ENCODE measurements at regions not wholly inside any gene's neighbourhood (a gene's known extent, or its start where the extent isn't known, plus 50 kb on each side); places are given as distances from the start of the nearest gene placed in this dataset.

GRCh38 chr1:58082596-58082995 lies 463.9 kb downstream of the OMA1 start:
- Histone ChIP-seq H4K20me1 (ENCODE audit: low read length) (no peaks in the 10 kb centered on the region), H3K27me3 (ENCODE audit: low read length) (no peaks in the 10 kb centered on the region), H3F3A (ENCODE audit: low read length, unreplicated experiment) (no peaks in the 10 kb centered on the region), H3K9ac (ENCODE audit: low read length) (no peak overlapping the region), H3K9me3 (ENCODE audit: low read length) (no peaks in the 10 kb centered on the region), H3K9me2 (replicated peaks; ENCODE audit: low read length) (no peaks in the 10 kb centered on the region), H3K4me1 (ENCODE audit: insufficient read depth, low read length) (no peaks in the 10 kb centered on the region), H2AFZ (ENCODE audit: low read length) (no peak overlapping the region), H3K4me3 (ENCODE audit: low read length) (no peak overlapping the region), H3K27ac (ENCODE audit: low read length) (no peak overlapping the region), H3K36me3 (ENCODE audit: low read depth, low read length) (no peaks in the 10 kb centered on the region), H3K4me2 (ENCODE audit: low read length) (no peak overlapping the region), H3K79me2 (ENCODE audit: low read length) (no peaks in the 10 kb centered on the region)
- ATAC-seq, result no peak
- intact Hi-C loops (cut with micrococcal nuclease), result no loop called here
- BruUV-seq (replicated peaks), result no TSS peak
- DNase-seq, result no peak
- no peak for TF ChIP-seq EZH2phosphoT487 (IDR thresholded peaks at IDR 0.05; ENCODE audit: borderline replicate concordance, low read length)
- TF ChIP-seq CTCF (conservative IDR thresholded peaks at IDR 0.05; ENCODE audit: low read depth, low read length), result no peak
- no peak for TF ChIP-seq EZH2 (IDR thresholded peaks at IDR 0.05; ENCODE audit: low read length, unreplicated experiment)
- ChIA-PET CTCF (no interaction called here), POLR2A (ENCODE audit: unreplicated experiment) (no interaction called here)

GRCh38 chr1:58076258-58076657 lies 470.3 kb downstream of the OMA1 start:
- POLR2A ChIA-PET (ENCODE audit: unreplicated experiment), result no interaction called here
- ATAC-seq, result no peak
- intact Hi-C loops (cut with micrococcal nuclease), result no loop called here

GRCh38 chr1:58075188-58075578 lies 471.3 kb downstream of the OMA1 start:
- H3K4me3 ChIP-seq (ENCODE audit: low read length), result no peak overlapping the region
- H3K4me2 ChIP-seq (ENCODE audit: low read length), result no peak overlapping the region
- H3K9me3 ChIP-seq (ENCODE audit: low read length), result no peaks in the 10 kb centered on the region
- no peaks in the 10 kb centered on the region for H4K20me1 ChIP-seq (ENCODE audit: low read length)
- ChIA-PET POLR2A (ENCODE audit: unreplicated experiment) (no interaction called here), CTCF (no interaction called here)
- DNase-seq (no peak), ATAC-seq (no peak)
- H3K79me2 ChIP-seq (ENCODE audit: low read length), result no peaks in the 10 kb centered on the region
- no peak overlapping the region for H2AFZ ChIP-seq (ENCODE audit: low read length)
- H3K4me1 ChIP-seq (ENCODE audit: insufficient read depth, low read length), result no peaks in the 10 kb centered on the region
- intact Hi-C loops (cut with micrococcal nuclease), result no loop called here
- H3K27me3 ChIP-seq (ENCODE audit: low read length), result no peaks in the 10 kb centered on the region
- no peaks in the 10 kb centered on the region for H3K36me3 ChIP-seq (ENCODE audit: low read depth, low read length)
- no TSS peak for BruUV-seq (replicated peaks)
- H3K9me2 ChIP-seq (replicated peaks; ENCODE audit: low read length), result no peaks in the 10 kb centered on the region
- no peak overlapping the region for H3K27ac ChIP-seq (ENCODE audit: low read length)
- H3F3A ChIP-seq (ENCODE audit: low read length, unreplicated experiment), result no peaks in the 10 kb centered on the region
- no peak for TF ChIP-seq EZH2phosphoT487 (IDR thresholded peaks at IDR 0.05; ENCODE audit: borderline replicate concordance, low read length)
- TF ChIP-seq CTCF (conservative IDR thresholded peaks at IDR 0.05; ENCODE audit: low read depth, low read length), result no peak
- TF ChIP-seq EZH2 (IDR thresholded peaks at IDR 0.05; ENCODE audit: low read length, unreplicated experiment), result no peak
- no peak overlapping the region for H3K9ac ChIP-seq (ENCODE audit: low read length)

More at GRCh38 chr1:58076258-58076657, 470.3 kb downstream of the OMA1 start:
- no peaks in the 10 kb centered on the region for H3K36me3 ChIP-seq (ENCODE audit: low read depth, low read length)
- no peaks in the 10 kb centered on the region for H4K20me1 ChIP-seq (ENCODE audit: low read length)
- H3K4me3 ChIP-seq (ENCODE audit: low read length), result no peak overlapping the region
- TF ChIP-seq EZH2 (IDR thresholded peaks at IDR 0.05; ENCODE audit: low read length, unreplicated experiment) (no peak), CTCF (conservative IDR thresholded peaks at IDR 0.05; ENCODE audit: low read depth, low read length) (no peak)
- DNase-seq, result no peak
- BruUV-seq (replicated peaks), result no TSS peak
- no peaks in the 10 kb centered on the region for H3K79me2 ChIP-seq (ENCODE audit: low read length)
- H3K9ac ChIP-seq (ENCODE audit: low read length), result no peak overlapping the region
- no peaks in the 10 kb centered on the region for H3K27me3 ChIP-seq (ENCODE audit: low read length)
- no peaks in the 10 kb centered on the region for H3K9me3 ChIP-seq (ENCODE audit: low read length)
- H3K9me2 ChIP-seq (replicated peaks; ENCODE audit: low read length), result no peaks in the 10 kb centered on the region
- H3K4me2 ChIP-seq (ENCODE audit: low read length), result no peak overlapping the region
- no peaks in the 10 kb centered on the region for H3K4me1 ChIP-seq (ENCODE audit: insufficient read depth, low read length)
- H2AFZ ChIP-seq (ENCODE audit: low read length), result no peak overlapping the region
- CTCF ChIA-PET, result no interaction called here
- no peak overlapping the region for H3K27ac ChIP-seq (ENCODE audit: low read length)
- no peaks in the 10 kb centered on the region for H3F3A ChIP-seq (ENCODE audit: low read length, unreplicated experiment)

Data from PC-3 (cell line).